ENCODE measurements at regions not wholly inside any gene's neighbourhood (a gene's known extent, or its start where the extent isn't known, plus 50 kb on each side); places are given as distances from the start of the nearest gene placed in this dataset.

DNA sequence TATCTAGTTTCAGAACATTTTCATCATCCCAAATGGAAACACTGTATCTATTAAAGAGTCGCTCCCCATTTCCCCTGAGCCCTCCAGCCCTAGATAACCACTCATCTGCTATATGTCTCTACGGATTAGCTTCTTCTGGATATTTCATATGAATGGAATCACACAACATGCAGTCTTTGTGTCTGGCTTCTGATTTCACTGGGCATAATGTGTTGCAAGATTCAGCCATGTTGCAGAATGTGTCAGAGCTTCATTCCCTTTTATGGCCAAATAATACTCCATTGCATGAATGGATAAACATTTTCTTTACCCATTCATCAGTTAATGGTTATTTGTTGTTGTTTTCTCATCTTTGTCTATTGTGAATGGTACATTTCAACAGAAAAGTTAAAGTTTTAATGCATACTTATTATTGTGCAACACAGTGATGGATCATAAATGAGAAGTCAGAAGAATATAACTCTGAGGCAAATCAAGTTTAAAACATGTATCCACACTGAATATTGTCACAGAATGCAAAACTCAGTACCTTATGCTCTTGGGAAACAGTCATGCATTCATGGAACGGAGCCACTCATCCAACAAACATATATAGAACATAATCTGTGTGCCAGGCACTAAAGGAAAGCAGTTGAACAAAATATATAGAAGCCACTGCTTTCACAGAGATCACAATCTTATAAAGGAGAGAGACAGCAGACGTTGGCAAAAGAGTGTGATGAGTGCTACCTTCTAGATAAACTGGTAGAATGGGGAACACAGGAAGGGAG, 57.8 kb upstream of the MAGEA4 start:
- TF ChIP-seq, protein P1, sequence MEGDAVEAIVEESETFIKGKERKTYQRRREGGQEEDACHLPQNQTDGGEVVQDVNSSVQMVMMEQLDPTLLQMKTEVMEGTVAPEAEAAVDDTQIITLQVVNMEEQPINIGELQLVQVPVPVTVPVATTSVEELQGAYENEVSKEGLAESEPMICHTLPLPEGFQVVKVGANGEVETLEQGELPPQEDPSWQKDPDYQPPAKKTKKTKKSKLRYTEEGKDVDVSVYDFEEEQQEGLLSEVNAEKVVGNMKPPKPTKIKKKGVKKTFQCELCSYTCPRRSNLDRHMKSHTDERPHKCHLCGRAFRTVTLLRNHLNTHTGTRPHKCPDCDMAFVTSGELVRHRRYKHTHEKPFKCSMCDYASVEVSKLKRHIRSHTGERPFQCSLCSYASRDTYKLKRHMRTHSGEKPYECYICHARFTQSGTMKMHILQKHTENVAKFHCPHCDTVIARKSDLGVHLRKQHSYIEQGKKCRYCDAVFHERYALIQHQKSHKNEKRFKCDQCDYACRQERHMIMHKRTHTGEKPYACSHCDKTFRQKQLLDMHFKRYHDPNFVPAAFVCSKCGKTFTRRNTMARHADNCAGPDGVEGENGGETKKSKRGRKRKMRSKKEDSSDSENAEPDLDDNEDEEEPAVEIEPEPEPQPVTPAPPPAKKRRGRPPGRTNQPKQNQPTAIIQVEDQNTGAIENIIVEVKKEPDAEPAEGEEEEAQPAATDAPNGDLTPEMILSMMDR (IDR thresholded peaks at IDR 0.05) = no peak
- no peak for TF ChIP-seq POLR2AphosphoS5 (IDR thresholded peaks at IDR 0.05)
- TF ChIP-seq POLR2A (IDR thresholded peaks at IDR 0.05) = no peak

All from breast epithelium (tissue), 3 donors.